ENCODE measurements at regions not wholly inside any gene's neighbourhood (a gene's known extent, or its start where the extent isn't known, plus 50 kb on each side); places are given as distances from the start of the nearest gene placed in this dataset.

GRCh38 chr9:82192211-82192610 lies 203.6 kb downstream of the SPATA31D1 start:
- Histone ChIP-seq H2AFZ (ENCODE audit: low read depth, low read length) (no peak overlapping the region), H3K4me3 (ENCODE audit: low read length) (no peak overlapping the region), H3F3A (ENCODE audit: insufficient read depth, low read length, poor library complexity, severe bottlenecking) (no peaks in the 10 kb centered on the region), H3K4me2 (ENCODE audit: low read length) (no peak overlapping the region), H3K9ac (ENCODE audit: low read length) (no peak overlapping the region), H3K9me2 (ENCODE audit: insufficient read depth, low read length) (no peaks in the 10 kb centered on the region), H3K27me3 (ENCODE audit: insufficient read depth, low read depth, low read length) (no peaks in the 10 kb centered on the region), H3K79me2 (replicated peaks; ENCODE audit: insufficient read depth, low read length) (no peaks in the 10 kb centered on the region), H3K27ac (ENCODE audit: low read length) (no peak overlapping the region), H4K20me1 (ENCODE audit: insufficient read depth) (no peaks in the 10 kb centered on the region), H3K36me3 (ENCODE audit: insufficient read depth, low read length) (no peaks in the 10 kb centered on the region), H3K9me3 (ENCODE audit: low read length) (no peaks in the 10 kb centered on the region)
- no peak for TF ChIP-seq EP300 (conservative IDR thresholded peaks at IDR 0.05; ENCODE audit: poor library complexity, severe bottlenecking)
- no peak for TF ChIP-seq EZH2 (IDR thresholded peaks at IDR 0.05; ENCODE audit: borderline replicate concordance, insufficient read depth, low read length, poor library complexity, severe bottlenecking)
- TF ChIP-seq RAD21 (conservative IDR thresholded peaks at IDR 0.05) = no peak
- no peak for TF ChIP-seq REST (IDR thresholded peaks at IDR 0.05; ENCODE audit: borderline replicate concordance)
- no peak for TF ChIP-seq SMC3 (conservative IDR thresholded peaks at IDR 0.05; ENCODE audit: poor library complexity)
- no peak for TF ChIP-seq MXI1 (conservative IDR thresholded peaks at IDR 0.05; ENCODE audit: poor library complexity, severe bottlenecking)
- TF ChIP-seq CTCF (IDR thresholded peaks at IDR 0.05; ENCODE audit: poor library complexity, severe bottlenecking) = no peak
- TF ChIP-seq POLR2AphosphoS5 (IDR thresholded peaks at IDR 0.05) = no peak

- no peak overlapping the region for H3K27ac ChIP-seq (ENCODE audit: low read length)
- H3K79me2 ChIP-seq (replicated peaks; ENCODE audit: insufficient read depth, low read length) = no peaks in the 10 kb centered on the region
- no peaks in the 10 kb centered on the region for H3K27me3 ChIP-seq (ENCODE audit: insufficient read depth, low read depth, low read length)
- no peak overlapping the region for H3K4me2 ChIP-seq (ENCODE audit: low read length)
- TF ChIP-seq TAF1 (IDR thresholded peaks at IDR 0.05; ENCODE audit: low read depth) (no peak), REST (IDR thresholded peaks at IDR 0.05; ENCODE audit: borderline replicate concordance) (no peak), SMC3 (conservative IDR thresholded peaks at IDR 0.05; ENCODE audit: poor library complexity) (no peak), POLR2AphosphoS5 (IDR thresholded peaks at IDR 0.05) (no peak), RAD21 (conservative IDR thresholded peaks at IDR 0.05) (no peak)
- no peak overlapping the region for H3K4me3 ChIP-seq (ENCODE audit: low read length)
- H3K36me3 ChIP-seq (ENCODE audit: insufficient read depth, low read length) = no peaks in the 10 kb centered on the region
- no peaks in the 10 kb centered on the region for H4K20me1 ChIP-seq (ENCODE audit: insufficient read depth)
- H3F3A ChIP-seq (ENCODE audit: insufficient read depth, low read length, poor library complexity, severe bottlenecking) = no peaks in the 10 kb centered on the region
- H2AFZ ChIP-seq (ENCODE audit: low read depth, low read length) = no peak overlapping the region
- no peaks in the 10 kb centered on the region for H3K9me2 ChIP-seq (ENCODE audit: insufficient read depth, low read length)
- no peak overlapping the region for H3K9ac ChIP-seq (ENCODE audit: low read length)
- H3K9me3 ChIP-seq (ENCODE audit: low read length) = no peaks in the 10 kb centered on the region
These were observed 208.3 kb downstream of the SPATA31D1 start for GRCh38 chr9:82196622-82197441.
